NCI-H2171 treated with DMSO at 0.1 percent for 48 hours (cell line): ENCODE measurements at regions not wholly inside any gene's neighbourhood (a gene's known extent, or its start where the extent isn't known, plus 50 kb on each side); places are given as distances from the start of the nearest gene placed in this dataset.
"Not testable (repeated sequence)": the region's sequence is repeated elsewhere in the genome, so short reads cannot be mapped to it uniquely, and the experiment has no call there.

ENCODE experiments used
- DNase-seq: peaks from one replicate; lab custom pipeline; 2025; lab: John Stamatoyannopoulos, UW

GRCh38 chr3:84236261-84236660, 722.5 kb upstream of the CADM2 start:
- DNase-seq = no peak

- no peak for DNase-seq
These were observed 713.0 kb upstream of the CADM2 start for GRCh38 chr3:84245789-84246188.

- no peak for DNase-seq
These were observed 698.2 kb upstream of the CADM2 start for GRCh38 chr3:84260596-84260995.

GRCh38 chr3:84265768-84266167, 693.0 kb upstream of the CADM2 start:
- DNase-seq = no peak

GRCh38 chr3:84275532-84275931, 683.3 kb upstream of the CADM2 start:
- no peak for DNase-seq

- DNase-seq = no peak
These were observed 681.1 kb upstream of the CADM2 start for GRCh38 chr3:84277562-84278224.

DNA sequence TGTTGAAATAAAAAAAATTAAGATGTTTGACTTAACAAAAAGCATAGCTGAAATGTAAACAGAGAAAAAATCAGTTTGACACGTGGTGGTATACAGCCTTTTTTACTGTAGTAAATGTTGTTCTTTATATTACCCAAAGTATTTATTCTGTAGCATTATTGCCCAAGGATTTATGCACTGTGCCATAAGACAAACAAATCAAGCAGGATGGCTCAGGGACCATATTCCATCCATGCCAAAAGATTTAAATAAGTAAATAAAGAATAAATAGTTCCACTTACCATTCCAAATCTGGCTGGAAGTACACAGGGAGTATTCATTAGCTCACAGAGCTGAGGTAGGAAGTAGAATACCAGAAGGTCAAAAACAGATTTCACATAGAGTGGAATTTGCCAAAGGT, 666.7 kb upstream of the CADM2 start:
- no peak for DNase-seq

DNA sequence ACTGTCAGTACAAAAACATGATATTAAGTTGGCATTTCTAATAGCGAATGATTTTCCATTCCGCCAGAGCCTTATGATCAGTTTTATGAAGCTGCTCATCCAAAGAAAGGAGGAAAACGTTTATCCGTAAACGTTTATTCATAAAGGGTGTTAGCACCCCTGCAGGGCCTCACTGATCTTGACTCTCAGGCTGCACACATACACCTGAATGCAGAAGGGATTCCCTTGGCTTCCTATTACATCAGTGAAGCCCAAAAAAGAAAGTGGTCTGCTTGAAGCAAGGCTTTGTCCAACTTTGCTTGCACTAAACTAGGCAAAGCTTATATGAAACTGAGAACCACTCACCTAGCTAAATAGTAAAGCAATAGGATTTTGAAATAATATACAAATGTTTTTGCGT, 659.5 kb upstream of the CADM2 start:
- DNase-seq = no peak

- DNase-seq = no peak
These were observed 654.6 kb upstream of the CADM2 start for GRCh38 chr3:84304214-84304613.

DNA sequence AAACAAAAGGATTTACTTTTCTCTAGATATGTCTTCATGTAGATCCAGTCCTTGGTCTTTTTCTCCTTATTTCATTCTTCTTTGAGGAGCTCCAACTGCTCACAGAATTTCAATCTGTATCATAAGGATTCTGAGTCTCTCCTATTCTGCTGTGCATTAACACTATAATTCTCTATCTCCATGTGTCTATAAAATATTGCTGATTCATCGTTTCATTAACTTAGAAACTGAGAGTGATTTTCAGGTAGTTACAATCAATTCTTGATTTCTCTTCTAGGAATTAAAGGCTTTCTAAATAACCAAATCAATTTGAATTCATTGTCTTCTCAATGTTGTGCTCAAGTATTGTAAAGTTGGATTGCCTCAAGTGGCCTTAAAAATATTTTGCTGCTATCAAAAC, 651.5 kb upstream of the CADM2 start:
- no peak for DNase-seq

DNA sequence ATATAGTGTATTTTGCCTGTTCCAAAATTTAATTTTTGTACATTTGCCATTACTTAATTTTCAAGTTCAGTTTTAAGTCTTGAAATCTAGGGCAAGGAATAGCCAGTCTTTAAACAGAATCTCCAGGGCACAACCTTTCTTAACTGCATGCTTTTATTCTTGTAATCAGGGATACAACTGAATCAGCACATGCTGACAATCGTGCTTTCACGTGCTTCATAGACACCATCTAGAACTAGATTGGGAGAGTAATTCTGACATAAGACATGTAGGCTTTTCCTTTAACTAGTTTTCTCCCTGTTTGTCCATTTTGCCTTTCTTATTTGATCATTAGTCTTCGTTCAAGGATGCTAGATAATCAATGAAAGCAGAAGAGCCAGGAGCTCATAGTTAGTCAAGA, 650.4 kb upstream of the CADM2 start:
- no peak for DNase-seq

DNA sequence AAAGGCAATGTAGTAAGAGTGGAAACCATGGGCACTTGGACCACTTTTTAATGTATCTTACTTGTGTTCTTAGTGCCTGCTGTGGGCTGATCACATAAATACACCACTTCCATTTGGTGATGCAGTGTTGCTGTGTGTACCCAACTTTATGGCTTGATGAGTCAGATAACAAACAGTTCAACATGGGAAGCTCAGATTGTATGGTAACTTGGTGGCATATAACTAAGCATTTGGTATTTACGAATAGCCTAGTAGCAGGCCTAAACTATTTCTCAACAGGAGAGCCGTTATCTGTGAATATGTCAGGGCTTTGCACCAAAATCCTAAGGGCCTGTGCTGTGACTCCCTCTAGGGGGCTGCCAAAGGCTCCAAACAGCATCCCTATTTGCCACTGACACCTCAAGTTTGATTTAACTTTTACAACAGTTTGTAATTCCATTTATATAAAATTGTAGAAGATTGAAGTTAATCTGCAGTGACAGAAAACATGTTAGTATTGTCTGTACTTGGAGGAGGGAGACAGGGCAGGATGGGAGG, 640.4 kb upstream of the CADM2 start:
- DNase-seq = no peak

DNA sequence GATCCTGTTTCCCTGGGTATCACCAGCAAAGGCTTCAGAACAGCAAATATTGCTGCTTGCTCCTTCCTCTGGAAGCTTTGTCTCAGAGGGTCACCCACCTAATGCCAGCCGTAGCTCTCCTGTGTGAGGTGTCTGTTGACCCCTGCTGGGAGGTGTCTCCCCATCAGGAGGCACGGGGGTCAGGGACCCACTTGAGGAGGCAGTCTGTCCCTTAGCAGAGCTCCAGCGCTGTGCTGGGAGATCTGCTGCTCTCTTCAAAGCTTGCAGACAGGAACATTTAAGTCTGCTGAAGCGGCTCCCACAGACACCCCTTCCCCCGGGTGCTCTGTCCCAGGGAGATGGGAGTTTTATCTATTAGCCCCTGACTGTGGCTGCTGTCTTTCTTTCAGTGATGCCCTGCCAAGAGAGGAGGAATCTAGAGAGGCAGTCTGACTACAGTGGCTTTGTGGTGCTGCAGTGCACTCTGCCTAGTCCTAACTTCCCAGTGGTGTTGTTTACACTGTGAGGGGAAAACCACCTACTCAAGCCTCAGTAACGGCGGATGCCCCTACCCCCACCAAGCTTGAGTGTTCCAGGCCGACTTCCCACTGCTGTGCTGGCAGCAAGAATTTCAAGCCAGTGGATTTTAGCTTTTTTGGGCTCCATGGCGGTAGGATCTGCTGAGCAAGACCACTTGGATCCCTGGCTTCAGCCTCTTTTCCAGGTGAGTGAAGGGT, 593.1 kb upstream of the CADM2 start:
- not testable (repeated sequence) for DNase-seq
